ENCODE measurements at regions not wholly inside any gene's neighbourhood (a gene's known extent, or its start where the extent isn't known, plus 50 kb on each side); places are given as distances from the start of the nearest gene placed in this dataset.

GRCh38 chr2:4765787-4766530 lies 926.2 kb upstream of the SOX11 start:
- no peak overlapping the region for H3K9ac ChIP-seq (ENCODE audit: low read length)
- no peaks in the 10 kb centered on the region for H3F3A ChIP-seq (ENCODE audit: insufficient read depth)
- no peaks in the 10 kb centered on the region for H3K9me2 ChIP-seq (replicated peaks; ENCODE audit: insufficient read depth, low read length)
- H3K27me3 ChIP-seq (ENCODE audit: low read length), result no peaks in the 10 kb centered on the region
- no peaks in the 10 kb centered on the region for H4K20me1 ChIP-seq (ENCODE audit: low read depth, low read length)
- H3K9me3 ChIP-seq (ENCODE audit: insufficient read depth, low read length), result no peaks in the 10 kb centered on the region
- no peak overlapping the region for H3K27ac ChIP-seq (ENCODE audit: low read depth, low read length)
- H3K79me2 ChIP-seq (ENCODE audit: insufficient read depth, low read length), result no peaks in the 10 kb centered on the region
- no peak overlapping the region for H3K4me2 ChIP-seq (ENCODE audit: low read depth, low read length, poor library complexity, severe bottlenecking)
- no peak overlapping the region for H3K4me3 ChIP-seq (ENCODE audit: insufficient read depth, low read length, poor library complexity, severe bottlenecking)
- TF ChIP-seq CTCF (IDR thresholded peaks at IDR 0.05; ENCODE audit: insufficient read depth, low read length, poor library complexity, severe bottlenecking) (no peak), EZH2phosphoT487 (conservative IDR thresholded peaks at IDR 0.05; ENCODE audit: low read length) (no peak)
- H2AFZ ChIP-seq (ENCODE audit: low read depth, low read length, severe bottlenecking), result no peak overlapping the region
- H3K36me3 ChIP-seq (ENCODE audit: low read length), result no peaks in the 10 kb centered on the region

- Histone ChIP-seq H4K20me1 (ENCODE audit: low read depth, low read length) (no peaks in the 10 kb centered on the region), H3K9me3 (ENCODE audit: insufficient read depth, low read length) (no peaks in the 10 kb centered on the region), H3K27ac (ENCODE audit: low read depth, low read length) (no peak overlapping the region), H3K4me3 (ENCODE audit: insufficient read depth, low read length, poor library complexity, severe bottlenecking) (no peak overlapping the region), H3K79me2 (ENCODE audit: insufficient read depth, low read length) (no peaks in the 10 kb centered on the region), H2AFZ (ENCODE audit: low read depth, low read length, severe bottlenecking) (no peak overlapping the region), H3K27me3 (ENCODE audit: low read length) (no peaks in the 10 kb centered on the region), H3K36me3 (ENCODE audit: low read length) (no peaks in the 10 kb centered on the region), H3K9me2 (replicated peaks; ENCODE audit: insufficient read depth, low read length) (no peaks in the 10 kb centered on the region), H3K4me2 (ENCODE audit: low read depth, low read length, poor library complexity, severe bottlenecking) (no peak overlapping the region), H3F3A (ENCODE audit: insufficient read depth) (no peaks in the 10 kb centered on the region), H3K9ac (ENCODE audit: low read length) (no peak overlapping the region)
- TF ChIP-seq CTCF (IDR thresholded peaks at IDR 0.05; ENCODE audit: insufficient read depth, low read length, poor library complexity, severe bottlenecking) (no peak), EZH2phosphoT487 (conservative IDR thresholded peaks at IDR 0.05; ENCODE audit: low read length) (no peak)
Observed at GRCh38 chr2:4775668-4776067, 916.5 kb upstream of the SOX11 start.

- H3K27ac ChIP-seq (ENCODE audit: low read depth, low read length), result no peak overlapping the region
Observed at GRCh38 chr2:4780679-4781078, 911.5 kb upstream of the SOX11 start.

More at GRCh38 chr2:4780679-4781078, 911.5 kb upstream of the SOX11 start:
- Histone ChIP-seq H3K27me3 (ENCODE audit: low read length) (no peaks in the 10 kb centered on the region), H3K9ac (ENCODE audit: low read length) (no peak overlapping the region), H3F3A (ENCODE audit: insufficient read depth) (no peaks in the 10 kb centered on the region), H3K9me2 (replicated peaks; ENCODE audit: insufficient read depth, low read length) (no peaks in the 10 kb centered on the region; the same call in 1 of the 2 replicates), H4K20me1 (ENCODE audit: low read depth, low read length) (no peaks in the 10 kb centered on the region), H3K9me3 (ENCODE audit: insufficient read depth, low read length) (no peaks in the 10 kb centered on the region), H2AFZ (ENCODE audit: low read depth, low read length, severe bottlenecking) (no peak overlapping the region), H3K4me2 (ENCODE audit: low read depth, low read length, poor library complexity, severe bottlenecking) (no peak overlapping the region), H3K36me3 (ENCODE audit: low read length) (no peaks in the 10 kb centered on the region), H3K79me2 (ENCODE audit: insufficient read depth, low read length) (no peaks in the 10 kb centered on the region), H3K4me3 (ENCODE audit: insufficient read depth, low read length, poor library complexity, severe bottlenecking) (no peak overlapping the region)
- TF ChIP-seq CTCF (IDR thresholded peaks at IDR 0.05; ENCODE audit: insufficient read depth, low read length, poor library complexity, severe bottlenecking), result no peak
- no peak for TF ChIP-seq EZH2phosphoT487 (conservative IDR thresholded peaks at IDR 0.05; ENCODE audit: low read length)
